Mesenchymal stem cell (in vitro differentiated cells and primary cell): ENCODE measurements at regions not wholly inside any gene's neighbourhood (a gene's known extent, or its start where the extent isn't known, plus 50 kb on each side); places are given as distances from the start of the nearest gene placed in this dataset.

Experiments used
- DNase-seq: peaks from one replicate; pipeline ENCODE4 v3.0.0-alpha.2; 2013
- H2AFZ ChIP-seq: one replicate; pipeline ENCODE4 v1.6.1; 2013; ENCODE audit warnings: low read depth, mild to moderate bottlenecking, control low read depth, inconsistent platforms, low read length, moderate library complexity
- H2AK5ac ChIP-seq: 2 replicates; pipeline ENCODE4 v1.6.1; 2013; ENCODE audit warnings: low read length, moderate library complexity, mild to moderate bottlenecking, inconsistent platforms; ENCODE audit not compliant: severe bottlenecking
- H2BK120ac ChIP-seq: one replicate; pipeline ENCODE4 v1.6.1; 2013; ENCODE audit warnings: low read depth, mild to moderate bottlenecking, inconsistent platforms, low read length, moderate library complexity
- H2BK12ac ChIP-seq, 2 experiments: one replicate each; pipeline ENCODE4 v1.6.1; 2013; ENCODE audit warnings: inconsistent platforms in 2 of 2, low read length in 2 of 2, mild to moderate bottlenecking in 2 of 2, moderate library complexity in 2 of 2, control low read depth in 1 of 2
- H2BK15ac ChIP-seq: one replicate; pipeline ENCODE4 v1.6.1; 2013; ENCODE audit warnings: mild to moderate bottlenecking, low read depth, inconsistent platforms; ENCODE audit not compliant: poor library complexity, severe bottlenecking
- H2BK5ac ChIP-seq: 2 replicates; pipeline ENCODE4 v1.6.1; 2013; ENCODE audit warnings: low read depth, mild to moderate bottlenecking, low read length, control low read depth, inconsistent platforms; ENCODE audit not compliant: poor library complexity, severe bottlenecking
- H3K14ac ChIP-seq, 2 experiments: one replicate each; pipeline ENCODE4 v1.6.1; 2013; ENCODE audit warnings: inconsistent platforms in 2 of 2, low read length in 2 of 2, control low read depth in 1 of 2, mild to moderate bottlenecking in 1 of 2, moderate library complexity in 1 of 2
- H3K18ac ChIP-seq, 2 experiments: one replicate each; pipeline ENCODE4 v1.6.1; 2013; ENCODE audit warnings: inconsistent platforms in 2 of 2, low read length in 2 of 2, control low read depth in 1 of 2, low read depth in 1 of 2, mild to moderate bottlenecking in 1 of 2
- H3K23ac ChIP-seq, 2 experiments: one replicate each; pipeline ENCODE4 v1.6.1; 2013; ENCODE audit warnings: inconsistent platforms in 2 of 2, low read length in 2 of 2, mild to moderate bottlenecking in 2 of 2, moderate library complexity in 2 of 2, control low read depth in 1 of 2
- H3K27ac ChIP-seq: 2 replicates; pipeline ENCODE4 v1.5.1; 2013; ENCODE audit warnings: mild to moderate bottlenecking, moderate library complexity, low read length, control low read depth, inconsistent platforms; ENCODE audit not compliant: poor library complexity, severe bottlenecking
- H3K27me3 ChIP-seq, 2 experiments: 2 replicates each; pipeline versions ENCODE4 v1.6.1 to v1.7.0; 2013; ENCODE audit warnings: low read length in 2 of 2, mild to moderate bottlenecking in 2 of 2, moderate library complexity in 2 of 2, control low read depth in 1 of 2, inconsistent platforms in 1 of 2; ENCODE audit not compliant: control insufficient read depth in 1 of 2, insufficient read depth in 1 of 2
- H3K36me3 ChIP-seq, 2 experiments: 2 replicates each; pipeline versions ENCODE4 v1.6.1 to v1.7.0; 2013; ENCODE audit warnings: low read length in 2 of 2, control low read depth in 1 of 2, inconsistent platforms in 1 of 2, low read depth in 1 of 2, mild to moderate bottlenecking in 1 of 2; ENCODE audit not compliant: insufficient read depth in 2 of 2, control insufficient read depth in 1 of 2
- H3K4ac ChIP-seq, 2 experiments: one replicate each; pipeline ENCODE4 v1.6.1; 2013; ENCODE audit warnings: inconsistent platforms in 2 of 2, low read length in 2 of 2, mild to moderate bottlenecking in 2 of 2, moderate library complexity in 2 of 2, control low read depth in 1 of 2, low read depth in 1 of 2
- H3K4me1 ChIP-seq: 2 replicates; pipeline ENCODE4 v1.6.1; 2013; ENCODE audit warnings: low read depth, low read length, control low read depth; ENCODE audit not compliant: control insufficient read depth, insufficient read depth
- H3K4me2 ChIP-seq: 2 replicates; pipeline ENCODE4 v1.6.1; 2013; ENCODE audit warnings: low read length, mild to moderate bottlenecking, inconsistent platforms; ENCODE audit not compliant: poor library complexity, severe bottlenecking
- H3K4me3 ChIP-seq, 2 experiments: 2 replicates each; pipeline versions ENCODE4 v1.5.1 to v1.7.0; 2013; ENCODE audit warnings: low read length in 2 of 2, mild to moderate bottlenecking in 2 of 2, control low read depth in 1 of 2, low read depth in 1 of 2; ENCODE audit not compliant: insufficient read depth in 1 of 2
- H3K79me1 ChIP-seq: replicated peaks from 2 replicates; pipeline ENCODE4 v1.6.1; 2013; ENCODE audit warnings: mild to moderate bottlenecking, control low read depth, low read length, inconsistent platforms; ENCODE audit not compliant: poor library complexity, severe bottlenecking
- H3K9ac ChIP-seq: 2 replicates; pipeline ENCODE4 v1.7.0; 2013; ENCODE audit warnings: mild to moderate bottlenecking, low read length, moderate library complexity
- H3K9me3 ChIP-seq: 2 replicates; pipeline ENCODE4 v1.7.0; 2013; ENCODE audit warnings: mild to moderate bottlenecking, low read length; ENCODE audit not compliant: control insufficient read depth
- H4K8ac ChIP-seq: one replicate; pipeline ENCODE4 v1.6.1; 2013; ENCODE audit warnings: inconsistent platforms, mild to moderate bottlenecking, low read length, moderate library complexity
- H4K91ac ChIP-seq: one replicate; pipeline ENCODE4 v1.6.1; 2013; ENCODE audit warnings: mild to moderate bottlenecking, low read length, inconsistent platforms
- WGBS: methylation state at CpG from one replicate; pipeline ENCODE4 v1.1.7; 2013; ENCODE audit warnings: mixed read lengths; 5-methylcytosine and 5-hydroxymethylcytosine counted together

DNA sequence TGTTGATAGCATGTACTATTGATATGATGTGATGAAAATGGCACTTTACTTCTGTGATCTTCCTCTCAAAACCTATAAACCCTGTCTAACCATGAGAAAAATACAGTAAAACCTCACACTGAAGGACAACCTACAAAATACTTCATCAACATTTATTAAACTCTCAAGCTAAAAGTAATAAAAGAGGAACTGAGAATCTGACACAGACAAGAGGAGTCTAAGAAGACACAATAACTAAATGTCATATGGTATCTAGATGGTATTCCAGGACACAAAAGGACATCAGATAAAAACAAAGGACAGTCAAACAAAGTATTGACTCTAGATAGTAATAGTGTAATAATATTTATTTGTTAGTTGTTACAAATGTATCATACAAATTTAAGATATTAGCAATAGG lies 655.3 kb downstream of the SH3BGRL start:
- H3K27ac ChIP-seq = no peak overlapping the region
- H2BK5ac ChIP-seq = no peak overlapping the region
- H2BK15ac ChIP-seq = no peak overlapping the region
- H3K79me1 ChIP-seq = no peaks in the 10 kb centered on the region
- no peak overlapping the region for H2BK120ac ChIP-seq
- H4K91ac ChIP-seq = no peak overlapping the region
- H3K9me3 ChIP-seq = peaks cover 3% of the 10 kb centered on the region
- no peak overlapping the region for H3K4ac ChIP-seq
- no peaks in the 10 kb centered on the region for H3K27me3 ChIP-seq
- H3K36me3 ChIP-seq = no peaks in the 10 kb centered on the region
- no peak overlapping the region for H2AFZ ChIP-seq
- no peaks in the 10 kb centered on the region for H3K4me1 ChIP-seq
- H4K8ac ChIP-seq = no peak overlapping the region
- H2AK5ac ChIP-seq = no peak overlapping the region
- no peak overlapping the region for H3K18ac ChIP-seq
- no peak overlapping the region for H3K9ac ChIP-seq
- no peak overlapping the region for H3K4me2 ChIP-seq
- H2BK12ac ChIP-seq = no peak overlapping the region
- DNase-seq = no peak
- H3K14ac ChIP-seq = no peak overlapping the region
- no peak overlapping the region for H3K4me3 ChIP-seq
- H3K23ac ChIP-seq = no peak overlapping the region

DNA sequence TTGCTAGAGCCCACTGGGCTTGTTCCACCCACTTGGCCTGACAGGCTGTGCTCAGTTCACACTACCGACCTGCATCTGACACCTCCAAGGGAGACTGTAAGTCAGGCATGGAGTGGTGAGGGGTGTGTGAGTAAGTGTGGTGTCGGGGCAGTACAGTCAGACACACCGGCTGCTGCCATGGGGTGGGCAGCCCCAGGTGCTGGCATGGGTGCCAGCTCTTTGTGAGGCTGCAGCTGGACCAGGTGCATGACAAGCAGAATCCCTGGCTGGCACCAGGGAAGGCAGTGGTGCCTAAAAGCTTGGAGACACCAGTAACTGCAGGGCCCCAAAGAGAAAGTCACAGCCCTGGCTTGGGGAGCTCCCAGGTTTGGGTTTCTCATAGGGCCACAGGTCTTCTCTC lies 665.0 kb downstream of the SH3BGRL start:
- DNase-seq = no peak
- no peak overlapping the region for H3K4me3 ChIP-seq
- H3K9me3 ChIP-seq = peaks cover 23% of the 10 kb centered on the region
- no peaks in the 10 kb centered on the region for H3K27me3 ChIP-seq
- H3K4ac ChIP-seq = no peak overlapping the region
- no peaks in the 10 kb centered on the region for H3K36me3 ChIP-seq
- no peak overlapping the region for H3K14ac ChIP-seq
- no peak overlapping the region for H2BK15ac ChIP-seq
- no peak overlapping the region for H3K23ac ChIP-seq
- no peak overlapping the region for H3K18ac ChIP-seq
- no peaks in the 10 kb centered on the region for H3K4me1 ChIP-seq
- no peak overlapping the region for H2BK5ac ChIP-seq
- no peak overlapping the region for H3K9ac ChIP-seq
- no peak overlapping the region for H3K4me2 ChIP-seq
- H3K27ac ChIP-seq = no peak overlapping the region
- 81% methylated on average over 2 of the region's 3 CpGs for WGBS
- H4K8ac ChIP-seq = no peak overlapping the region
- H2BK12ac ChIP-seq = no peak overlapping the region
- H3K79me1 ChIP-seq = no peaks in the 10 kb centered on the region
- H2AK5ac ChIP-seq = no peak overlapping the region
- H2AFZ ChIP-seq = no peak overlapping the region
- no peak overlapping the region for H4K91ac ChIP-seq
- no peak overlapping the region for H2BK120ac ChIP-seq

DNA sequence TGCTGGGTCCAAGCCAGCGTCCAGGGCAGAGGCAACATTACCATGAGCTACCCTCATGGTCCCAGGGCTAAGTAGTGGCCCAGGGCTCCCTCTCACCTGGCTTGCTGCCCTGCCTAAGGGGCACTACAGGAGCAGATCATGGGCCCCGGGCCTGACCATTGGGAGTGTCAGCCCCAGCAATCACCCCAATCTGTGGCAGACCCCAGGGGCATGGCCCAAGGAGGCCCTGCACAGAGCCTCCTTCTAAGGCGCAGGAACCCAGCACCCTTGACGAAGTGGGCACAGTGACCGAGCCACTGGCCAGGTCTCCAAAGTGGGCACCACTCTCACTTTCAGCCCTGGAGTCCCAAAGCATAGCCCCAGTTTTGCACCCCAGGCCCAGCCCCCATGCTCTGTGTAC lies 667.1 kb downstream of the SH3BGRL start:
- Histone ChIP-seq H3K27me3 (no peaks in the 10 kb centered on the region), H2BK15ac (no peak overlapping the region)

DNA sequence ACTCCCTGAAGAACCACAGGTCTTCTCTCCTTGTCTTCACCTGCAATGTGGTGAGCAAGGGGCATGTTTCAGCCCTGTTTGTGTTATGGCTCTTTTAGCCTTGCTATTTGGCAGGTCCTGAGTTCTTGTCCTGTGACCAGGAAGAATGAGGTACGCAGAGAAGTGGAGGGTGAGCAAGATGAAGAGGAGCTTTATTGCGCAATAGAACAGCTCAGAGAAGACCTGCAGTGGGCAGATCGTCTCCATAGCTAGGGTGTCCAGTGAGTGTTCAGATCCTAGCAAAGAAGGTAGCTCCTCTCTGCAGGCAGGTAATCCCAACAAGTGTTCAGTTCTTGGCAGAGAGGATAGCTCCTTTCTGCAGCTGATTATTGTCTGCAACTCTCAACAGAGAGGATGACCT lies 672.9 kb downstream of the SH3BGRL start:
- no peak overlapping the region for H3K14ac ChIP-seq
- 71% methylated on average over 3 of the region's 3 CpGs for WGBS
- H2BK12ac ChIP-seq = no peak overlapping the region
- no peak overlapping the region for H2BK15ac ChIP-seq
- no peaks in the 10 kb centered on the region for H3K79me1 ChIP-seq
- H3K18ac ChIP-seq = no peak overlapping the region
- no peak overlapping the region for H3K9ac ChIP-seq
- H3K4me3 ChIP-seq = no peak overlapping the region
- H2BK120ac ChIP-seq = no peak overlapping the region
- no peak overlapping the region for H2BK5ac ChIP-seq
- no peak overlapping the region for H3K23ac ChIP-seq
- DNase-seq = no peak
- H2AFZ ChIP-seq = no peak overlapping the region
- no peak overlapping the region for H3K4ac ChIP-seq
- no peaks in the 10 kb centered on the region for H3K36me3 ChIP-seq
- no peaks in the 10 kb centered on the region for H3K27me3 ChIP-seq
- no peak overlapping the region for H4K8ac ChIP-seq
- H3K27ac ChIP-seq = no peak overlapping the region
- no peak overlapping the region for H4K91ac ChIP-seq
- H3K4me1 ChIP-seq = no peaks in the 10 kb centered on the region
- H3K4me2 ChIP-seq = no peak overlapping the region
- H2AK5ac ChIP-seq = no peak overlapping the region
- H3K9me3 ChIP-seq = peaks cover 33% of the 10 kb centered on the region

More for the DNA sequence above, 667.1 kb downstream of the SH3BGRL start:
- Histone ChIP-seq H3K79me1 (no peaks in the 10 kb centered on the region), H4K91ac (no peak overlapping the region), H3K4me1 (no peaks in the 10 kb centered on the region), H2AFZ (no peak overlapping the region), H4K8ac (no peak overlapping the region), H2AK5ac (no peak overlapping the region), H3K9me3 (peaks cover 33% of the 10 kb centered on the region), H2BK120ac (no peak overlapping the region), H3K36me3 (no peaks in the 10 kb centered on the region), H3K4me2 (no peak overlapping the region), H3K4ac (no peak overlapping the region), H3K9ac (no peak overlapping the region), H2BK12ac (no peak overlapping the region), H3K18ac (no peak overlapping the region), H2BK5ac (no peak overlapping the region), H3K23ac (no peak overlapping the region), H3K4me3 (no peak overlapping the region), H3K27ac (no peak overlapping the region), H3K14ac (no peak overlapping the region)
- no peak for DNase-seq
- WGBS = 67% methylated on average over 5 of the region's 5 CpGs
